ENCODE measurements at regions not wholly inside any gene's neighbourhood (a gene's known extent, or its start where the extent isn't known, plus 50 kb on each side); places are given as distances from the start of the nearest gene placed in this dataset.

DNA sequence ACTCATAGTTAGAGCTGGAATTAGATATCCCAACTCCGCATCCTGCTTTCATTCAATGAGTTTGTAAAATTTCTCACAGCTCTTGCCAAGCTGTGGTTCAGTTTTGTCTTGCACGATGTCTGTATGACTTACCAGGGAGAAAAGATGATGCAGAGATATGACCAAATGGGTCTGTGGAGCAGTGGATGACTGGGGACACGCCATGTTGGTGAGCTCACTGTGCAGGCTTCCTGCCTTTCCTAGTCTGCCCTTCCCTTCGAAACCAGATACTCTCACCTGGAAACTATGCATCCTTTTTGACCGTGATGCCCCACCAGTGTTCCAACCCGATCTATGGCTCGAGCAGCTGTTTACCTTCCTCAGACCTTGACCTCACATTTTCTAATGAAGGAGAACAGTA lies 262.7 kb upstream of the BMP2 start:
- Histone ChIP-seq H3K27me3 (ENCODE audit: control insufficient read depth, low read length) (no peaks in the 10 kb centered on the region), H3K36me3 (ENCODE audit: control insufficient read depth, low read length) (no peaks in the 10 kb centered on the region), H4K20me1 (ENCODE audit: control insufficient read depth, insufficient read depth, low read depth, low read length) (no peaks in the 10 kb centered on the region), H3F3A (ENCODE audit: control insufficient read depth, insufficient read depth) (no peaks in the 10 kb centered on the region), H3K4me2 (ENCODE audit: low read length) (no peak overlapping the region), H3K79me2 (ENCODE audit: control insufficient read depth, low read length) (no peaks in the 10 kb centered on the region), H3K27ac (ENCODE audit: low read depth, low read length) (no peak overlapping the region), H3K4me3 (ENCODE audit: low read length) (no peak overlapping the region), H3K4me1 (ENCODE audit: control insufficient read depth, low read length) (peaks cover 10% of the 10 kb centered on the region), H3K9me2 (replicated peaks; ENCODE audit: control insufficient read depth, low read length) (no peaks in the 10 kb centered on the region), H3K9me3 (ENCODE audit: control insufficient read depth, insufficient read depth, low read length) (no peaks in the 10 kb centered on the region)
- no peak for TF ChIP-seq EZH2phosphoT487 (IDR thresholded peaks at IDR 0.05; ENCODE audit: borderline replicate concordance, low read length)
- TF ChIP-seq, protein P1, sequence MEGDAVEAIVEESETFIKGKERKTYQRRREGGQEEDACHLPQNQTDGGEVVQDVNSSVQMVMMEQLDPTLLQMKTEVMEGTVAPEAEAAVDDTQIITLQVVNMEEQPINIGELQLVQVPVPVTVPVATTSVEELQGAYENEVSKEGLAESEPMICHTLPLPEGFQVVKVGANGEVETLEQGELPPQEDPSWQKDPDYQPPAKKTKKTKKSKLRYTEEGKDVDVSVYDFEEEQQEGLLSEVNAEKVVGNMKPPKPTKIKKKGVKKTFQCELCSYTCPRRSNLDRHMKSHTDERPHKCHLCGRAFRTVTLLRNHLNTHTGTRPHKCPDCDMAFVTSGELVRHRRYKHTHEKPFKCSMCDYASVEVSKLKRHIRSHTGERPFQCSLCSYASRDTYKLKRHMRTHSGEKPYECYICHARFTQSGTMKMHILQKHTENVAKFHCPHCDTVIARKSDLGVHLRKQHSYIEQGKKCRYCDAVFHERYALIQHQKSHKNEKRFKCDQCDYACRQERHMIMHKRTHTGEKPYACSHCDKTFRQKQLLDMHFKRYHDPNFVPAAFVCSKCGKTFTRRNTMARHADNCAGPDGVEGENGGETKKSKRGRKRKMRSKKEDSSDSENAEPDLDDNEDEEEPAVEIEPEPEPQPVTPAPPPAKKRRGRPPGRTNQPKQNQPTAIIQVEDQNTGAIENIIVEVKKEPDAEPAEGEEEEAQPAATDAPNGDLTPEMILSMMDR (IDR thresholded peaks at IDR 0.05; ENCODE audit: low read depth, low read length, poor library complexity, severe bottlenecking): no peak

DNA sequence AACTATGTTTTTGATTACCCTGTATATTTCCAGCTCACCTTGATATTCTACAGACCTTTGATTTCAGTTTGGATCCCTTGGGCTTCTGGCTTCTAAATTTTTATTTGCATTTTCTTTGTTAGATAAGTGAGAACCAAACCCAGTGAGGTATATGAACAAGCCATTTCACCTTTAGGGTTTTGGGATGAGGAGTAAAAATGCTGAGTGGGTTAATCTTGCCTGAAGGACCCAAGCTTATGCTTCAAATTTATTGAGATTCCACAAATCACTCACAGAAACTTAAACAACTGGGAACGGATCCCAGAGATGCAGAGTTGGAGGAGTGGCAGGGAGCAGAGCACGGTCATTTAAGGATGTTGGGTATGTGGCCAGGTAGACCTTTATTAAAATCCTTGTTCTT lies 263.3 kb upstream of the BMP2 start:
- H4K20me1 ChIP-seq (ENCODE audit: control insufficient read depth, insufficient read depth, low read depth, low read length): no peaks in the 10 kb centered on the region
- no peaks in the 10 kb centered on the region for H3K9me2 ChIP-seq (replicated peaks; ENCODE audit: control insufficient read depth, low read length)
- no peak overlapping the region for H3K4me2 ChIP-seq (ENCODE audit: low read length)
- peaks cover 10% of the 10 kb centered on the region for H3K4me1 ChIP-seq (ENCODE audit: control insufficient read depth, low read length)
- no peak for TF ChIP-seq EZH2phosphoT487 (IDR thresholded peaks at IDR 0.05; ENCODE audit: borderline replicate concordance, low read length)
- TF ChIP-seq, protein P1 (IDR thresholded peaks at IDR 0.05; ENCODE audit: low read depth, low read length, poor library complexity, severe bottlenecking): no peak
- no peaks in the 10 kb centered on the region for H3K79me2 ChIP-seq (ENCODE audit: control insufficient read depth, low read length)
- H3K27me3 ChIP-seq (ENCODE audit: control insufficient read depth, low read length): no peaks in the 10 kb centered on the region
- no peak overlapping the region for H3K27ac ChIP-seq (ENCODE audit: low read depth, low read length)
- no peaks in the 10 kb centered on the region for H3K9me3 ChIP-seq (ENCODE audit: control insufficient read depth, insufficient read depth, low read length)
- no peaks in the 10 kb centered on the region for H3K36me3 ChIP-seq (ENCODE audit: control insufficient read depth, low read length)
- H3K4me3 ChIP-seq (ENCODE audit: low read length): no peak overlapping the region
- H3F3A ChIP-seq (ENCODE audit: control insufficient read depth, insufficient read depth): no peaks in the 10 kb centered on the region

DNA sequence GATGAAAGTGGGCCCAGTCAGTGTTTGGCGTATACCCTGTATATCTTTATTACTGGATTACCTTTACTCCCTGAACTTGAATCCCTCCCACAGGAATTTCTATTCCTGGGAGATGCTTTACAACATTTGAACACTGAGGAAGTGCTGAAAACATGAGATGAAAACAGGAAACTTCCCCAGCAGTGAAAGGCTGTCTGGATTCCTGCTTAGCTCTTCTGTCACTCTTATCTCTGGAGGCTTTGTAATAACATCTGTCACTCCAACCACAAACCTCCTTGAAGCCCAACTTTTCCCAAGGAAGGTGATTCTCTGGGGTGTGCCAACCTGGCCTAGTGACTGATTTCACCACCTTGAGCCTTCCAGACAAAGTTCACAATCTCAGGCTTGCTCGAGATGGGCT lies 264.5 kb upstream of the BMP2 start:
- TF ChIP-seq, protein P1 (IDR thresholded peaks at IDR 0.05; ENCODE audit: low read depth, low read length, poor library complexity, severe bottlenecking): no peak
- no peak for TF ChIP-seq EZH2phosphoT487 (IDR thresholded peaks at IDR 0.05; ENCODE audit: borderline replicate concordance, low read length)
- no peak overlapping the region for H3K27ac ChIP-seq (ENCODE audit: low read depth, low read length)
- H4K20me1 ChIP-seq (ENCODE audit: control insufficient read depth, insufficient read depth, low read depth, low read length): no peaks in the 10 kb centered on the region
- no peak overlapping the region for H3K4me2 ChIP-seq (ENCODE audit: low read length)
- no peaks in the 10 kb centered on the region for H3K36me3 ChIP-seq (ENCODE audit: control insufficient read depth, low read length)
- H3F3A ChIP-seq (ENCODE audit: control insufficient read depth, insufficient read depth): no peaks in the 10 kb centered on the region
- H3K9me2 ChIP-seq (replicated peaks; ENCODE audit: control insufficient read depth, low read length): no peaks in the 10 kb centered on the region
- H3K79me2 ChIP-seq (ENCODE audit: control insufficient read depth, low read length): no peaks in the 10 kb centered on the region
- no peak overlapping the region for H3K4me3 ChIP-seq (ENCODE audit: low read length)
- no peaks in the 10 kb centered on the region for H3K27me3 ChIP-seq (ENCODE audit: control insufficient read depth, low read length)
- no peaks in the 10 kb centered on the region for H3K9me3 ChIP-seq (ENCODE audit: control insufficient read depth, insufficient read depth, low read length)
- peaks cover 10% of the 10 kb centered on the region for H3K4me1 ChIP-seq (ENCODE audit: control insufficient read depth, low read length)

DNA sequence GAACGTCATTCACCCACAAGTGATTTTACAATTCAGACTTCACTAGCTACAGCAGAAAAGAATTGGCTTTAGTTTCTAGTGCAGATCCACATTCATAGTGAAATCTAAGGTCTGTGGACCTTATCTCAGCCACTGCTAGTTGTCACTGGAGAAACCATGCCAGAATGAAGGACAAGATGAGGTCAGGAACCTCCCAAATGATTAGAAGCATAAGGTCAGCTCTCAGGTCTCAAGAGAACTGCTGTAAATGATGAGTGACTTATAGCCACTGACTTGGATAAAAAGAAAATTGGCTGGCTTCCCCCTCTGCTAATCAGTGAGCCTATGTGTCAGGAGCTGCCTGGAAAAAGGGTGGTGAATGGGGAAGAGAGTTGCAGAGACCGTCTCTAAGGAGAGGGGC lies 265.3 kb upstream of the BMP2 start:
- no peaks in the 10 kb centered on the region for H3K9me2 ChIP-seq (replicated peaks; ENCODE audit: control insufficient read depth, low read length)
- H3K4me1 ChIP-seq (ENCODE audit: control insufficient read depth, low read length): peaks cover 10% of the 10 kb centered on the region
- H3K79me2 ChIP-seq (ENCODE audit: control insufficient read depth, low read length): no peaks in the 10 kb centered on the region
- no peaks in the 10 kb centered on the region for H3K27me3 ChIP-seq (ENCODE audit: control insufficient read depth, low read length)
- no peak for TF ChIP-seq EZH2phosphoT487 (IDR thresholded peaks at IDR 0.05; ENCODE audit: borderline replicate concordance, low read length)
- TF ChIP-seq, protein P1 (IDR thresholded peaks at IDR 0.05; ENCODE audit: low read depth, low read length, poor library complexity, severe bottlenecking): no peak
- no peaks in the 10 kb centered on the region for H3F3A ChIP-seq (ENCODE audit: control insufficient read depth, insufficient read depth)
- no peaks in the 10 kb centered on the region for H3K9me3 ChIP-seq (ENCODE audit: control insufficient read depth, insufficient read depth, low read length)
- no peaks in the 10 kb centered on the region for H3K36me3 ChIP-seq (ENCODE audit: control insufficient read depth, low read length)
- no peak overlapping the region for H3K4me2 ChIP-seq (ENCODE audit: low read length)
- H4K20me1 ChIP-seq (ENCODE audit: control insufficient read depth, insufficient read depth, low read depth, low read length): no peaks in the 10 kb centered on the region
- H3K27ac ChIP-seq (ENCODE audit: low read depth, low read length): no peak overlapping the region
- H3K4me3 ChIP-seq (ENCODE audit: low read length): no peak overlapping the region
